ENCODE measurements at regions not wholly inside any gene's neighbourhood (a gene's known extent, or its start where the extent isn't known, plus 50 kb on each side); places are given as distances from the start of the nearest gene placed in this dataset.

GRCh38 chr14:53494587-53494986, 341.5 kb upstream of the DDHD1 start:
- no peaks in the 10 kb centered on the region for H3K4me1 ChIP-seq (ENCODE audit: control insufficient read depth in 2 of 2, insufficient read depth in 2 of 2, low read length in 2 of 2)
- H3K27me3 ChIP-seq (replicated peaks in 1 of 4; ENCODE audit: control extremely low read depth in 1 of 4, control insufficient read depth in 3 of 4, insufficient read depth in 4 of 4, low read length in 3 of 4): no peaks in the 10 kb centered on the region
- H3K4me3 Mint-ChIP-seq: no peak overlapping the region
- H3K36me3 ChIP-seq (replicated peaks in 1 of 2; ENCODE audit: control extremely low read depth in 1 of 2, control insufficient read depth in 1 of 2, extremely low read depth in 1 of 2, insufficient read depth in 2 of 2, low read length in 1 of 2): no peaks in the 10 kb centered on the region
- no peaks in the 10 kb centered on the region for H3K9me3 Mint-ChIP-seq (ENCODE audit: insufficient read depth)
- no peaks in the 10 kb centered on the region for H3K4me1 Mint-ChIP-seq
- H3K4me3 ChIP-seq (ENCODE audit: control extremely low read depth in 1 of 5, extremely low read depth in 1 of 5, insufficient read depth in 1 of 5, low read depth in 2 of 5, low read length in 4 of 5): no peak overlapping the region
- no peak overlapping the region for H2AFZ ChIP-seq (ENCODE audit: insufficient read depth, low read depth, low read length, poor library complexity, severe bottlenecking)
- no peak overlapping the region for H3K27ac ChIP-seq (ENCODE audit: low read length in 2 of 2)
- ChIA-PET CTCF (no interaction called here), POLR2A (no interaction called here)
- intact Hi-C loops (cut with micrococcal nuclease): no loop called here
- no CpG with 5 or more reads among the region's 1 CpG for WGBS (ENCODE audit: insufficient coverage)
- H4K20me1 ChIP-seq (ENCODE audit: control insufficient read depth, insufficient read depth, low read length, poor library complexity, severe bottlenecking): no peaks in the 10 kb centered on the region
- H3K9ac ChIP-seq (ENCODE audit: low read length): no peak overlapping the region
- peaks cover 4% of the 10 kb centered on the region for H3K27me3 Mint-ChIP-seq
- TF ChIP-seq CTCF (IDR thresholded peaks at IDR 0.05) (no peak), EZH2 (IDR thresholded peaks at IDR 0.05; ENCODE audit: borderline replicate concordance, insufficient read depth, low read depth, low read length, poor library complexity, severe bottlenecking) (no peak)
- ATAC-seq (ENCODE audit: low read depth) (no peak), DNase-seq (no peak)
- H3K79me2 ChIP-seq (ENCODE audit: control insufficient read depth, insufficient read depth, low read length): no peaks in the 10 kb centered on the region
- no peak overlapping the region for H3K27ac Mint-ChIP-seq
- no peaks in the 10 kb centered on the region for H3K9me3 ChIP-seq (ENCODE audit: control extremely low read depth in 1 of 3, control insufficient read depth in 2 of 3, insufficient read depth in 1 of 3, low read length in 2 of 3)
- no peak overlapping the region for H3K4me2 ChIP-seq (replicated peaks; ENCODE audit: low read depth, low read length, poor library complexity, severe bottlenecking)

DNA sequence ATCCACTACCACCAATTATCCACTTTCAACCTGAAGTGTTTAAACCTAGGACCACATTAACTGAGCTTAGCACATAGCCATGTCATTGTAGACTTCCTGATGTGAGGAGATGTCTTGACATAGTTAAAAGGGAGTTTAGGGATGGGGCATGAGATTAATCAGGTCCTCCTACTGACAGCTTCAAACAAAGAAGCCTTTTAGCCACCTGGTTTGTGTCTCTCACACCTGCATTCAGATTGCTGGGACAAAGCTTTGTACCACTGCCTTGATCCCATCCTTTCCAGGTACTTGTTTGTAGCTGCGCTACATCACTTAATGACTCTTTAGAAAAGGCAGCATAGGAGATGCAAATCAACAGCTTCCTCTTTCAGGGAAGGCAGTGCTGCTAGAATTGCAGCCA, 340.7 kb upstream of the DDHD1 start:
- peaks cover 6% of the 10 kb centered on the region for H3K27me3 Mint-ChIP-seq
- H3K4me3 ChIP-seq (ENCODE audit: control extremely low read depth in 1 of 5, extremely low read depth in 1 of 5, insufficient read depth in 1 of 5, low read depth in 2 of 5, low read length in 4 of 5): no peak overlapping the region
- intact Hi-C loops (cut with micrococcal nuclease): no loop called here
- ChIA-PET POLR2A (no interaction called here), CTCF (no interaction called here)
- no peak overlapping the region for H3K27ac ChIP-seq (ENCODE audit: low read length in 2 of 2)
- no peaks in the 10 kb centered on the region for H4K20me1 ChIP-seq (ENCODE audit: control insufficient read depth, insufficient read depth, low read length, poor library complexity, severe bottlenecking)
- no peak overlapping the region for H2AFZ ChIP-seq (ENCODE audit: insufficient read depth, low read depth, low read length, poor library complexity, severe bottlenecking)
- H3K36me3 ChIP-seq (replicated peaks in 1 of 2; ENCODE audit: control extremely low read depth in 1 of 2, control insufficient read depth in 1 of 2, extremely low read depth in 1 of 2, insufficient read depth in 2 of 2, low read length in 1 of 2): no peaks in the 10 kb centered on the region
- H3K9me3 ChIP-seq (ENCODE audit: control extremely low read depth in 1 of 3, control insufficient read depth in 2 of 3, insufficient read depth in 1 of 3, low read length in 2 of 3): no peaks in the 10 kb centered on the region
- ATAC-seq (ENCODE audit: low read depth) (no peak), DNase-seq (no peak)
- H3K4me3 Mint-ChIP-seq: no peak overlapping the region
- no CpG with 5 or more reads among the region's 1 CpG for WGBS (ENCODE audit: insufficient coverage)
- no peak overlapping the region for H3K4me2 ChIP-seq (replicated peaks; ENCODE audit: low read depth, low read length, poor library complexity, severe bottlenecking)
- H3K4me1 ChIP-seq (ENCODE audit: control insufficient read depth in 2 of 2, insufficient read depth in 2 of 2, low read length in 2 of 2): no peaks in the 10 kb centered on the region
- no peaks in the 10 kb centered on the region for H3K79me2 ChIP-seq (ENCODE audit: control insufficient read depth, insufficient read depth, low read length)
- H3K9me3 Mint-ChIP-seq (ENCODE audit: insufficient read depth): no peaks in the 10 kb centered on the region
- H3K4me1 Mint-ChIP-seq: no peaks in the 10 kb centered on the region
- H3K9ac ChIP-seq (ENCODE audit: low read length): no peak overlapping the region
- TF ChIP-seq EZH2 (IDR thresholded peaks at IDR 0.05; ENCODE audit: borderline replicate concordance, insufficient read depth, low read depth, low read length, poor library complexity, severe bottlenecking) (no peak), CTCF (IDR thresholded peaks at IDR 0.05) (no peak)
- H3K27me3 ChIP-seq (replicated peaks in 1 of 4; ENCODE audit: control extremely low read depth in 1 of 4, control insufficient read depth in 3 of 4, insufficient read depth in 4 of 4, low read length in 3 of 4): no peaks in the 10 kb centered on the region
- no peak overlapping the region for H3K27ac Mint-ChIP-seq

All from B cell (primary cell).